ENCODE measurements at regions not wholly inside any gene's neighbourhood (a gene's known extent, or its start where the extent isn't known, plus 50 kb on each side); places are given as distances from the start of the nearest gene placed in this dataset.

- H3K9me3 ChIP-seq (ENCODE audit: control insufficient read depth, insufficient read depth, low read depth, low read length), result no peaks in the 10 kb centered on the region
- no peaks in the 10 kb centered on the region for H3K36me3 ChIP-seq (ENCODE audit: control insufficient read depth, insufficient read depth, low read length)
- H3K4me3 ChIP-seq (ENCODE audit: low read depth in 2 of 2, low read length in 2 of 2), result no peak overlapping the region
- POLR2A ChIA-PET, result no interaction called here
- H3K27ac ChIP-seq (ENCODE audit: low read length), result no peak overlapping the region
- DNase-seq (ENCODE audit: low read depth, low spot score), result no peak
- in situ Hi-C loops (cut with HindIII; ENCODE audit: low pct_unique_long_range_greater_than_20kb, low sequenced_read_pairs), result no loop called here
- no peaks in the 10 kb centered on the region for H3K27me3 ChIP-seq (ENCODE audit: control insufficient read depth, insufficient read depth, low read length)
- CTCF ChIA-PET, result no interaction called here
- BruUV-seq (replicated peaks), result no TSS peak
- intact Hi-C loops (cut with micrococcal nuclease; ENCODE audit: unreplicated experiment), result no loop called here
- no peak for ATAC-seq
- no peaks in the 10 kb centered on the region for H3K4me1 ChIP-seq (ENCODE audit: control insufficient read depth, insufficient read depth, low read length)
- no peak for TF ChIP-seq POLR2AphosphoS5 (IDR thresholded peaks at IDR 0.05; ENCODE audit: low read depth, low read length)
- no peak for TF ChIP-seq TCF7L2 (IDR thresholded peaks at IDR 0.05; ENCODE audit: low read depth, low read length)
- TF ChIP-seq REST (IDR thresholded peaks at IDR 0.05; ENCODE audit: insufficient read depth in 1 of 2, low read depth in 2 of 2, low read length in 1 of 2), result no peak
- TF ChIP-seq CTCF (IDR thresholded peaks at IDR 0.05), result no peak
- TF ChIP-seq SIN3A (IDR thresholded peaks at IDR 0.05; ENCODE audit: borderline replicate concordance, insufficient read depth, low read depth, low read length), result no peak
Measured at GRCh38 chr6:78500299-78501089, 366.9 kb upstream of the IRAK1BP1 start.

- POLR2A ChIA-PET, result no interaction called here
- no peaks in the 10 kb centered on the region for H3K4me1 ChIP-seq (ENCODE audit: control insufficient read depth, insufficient read depth, low read length)
- no peak for DNase-seq (ENCODE audit: low read depth, low spot score)
- CTCF ChIA-PET, result no interaction called here
- no TSS peak for BruUV-seq (replicated peaks)
- TF ChIP-seq REST (IDR thresholded peaks at IDR 0.05; ENCODE audit: insufficient read depth in 1 of 2, low read depth in 2 of 2, low read length in 1 of 2) (no peak), POLR2AphosphoS5 (IDR thresholded peaks at IDR 0.05; ENCODE audit: low read depth, low read length) (no peak), CTCF (IDR thresholded peaks at IDR 0.05) (no peak), TCF7L2 (IDR thresholded peaks at IDR 0.05; ENCODE audit: low read depth, low read length) (no peak), SIN3A (IDR thresholded peaks at IDR 0.05; ENCODE audit: borderline replicate concordance, insufficient read depth, low read depth, low read length) (no peak)
- ATAC-seq, result no peak
- no peaks in the 10 kb centered on the region for H3K36me3 ChIP-seq (ENCODE audit: control insufficient read depth, insufficient read depth, low read length)
- H3K27me3 ChIP-seq (ENCODE audit: control insufficient read depth, insufficient read depth, low read length), result no peaks in the 10 kb centered on the region
- no peak overlapping the region for H3K27ac ChIP-seq (ENCODE audit: low read length)
- in situ Hi-C loops (cut with HindIII; ENCODE audit: low pct_unique_long_range_greater_than_20kb, low sequenced_read_pairs), result no loop called here
- H3K9me3 ChIP-seq (ENCODE audit: control insufficient read depth, insufficient read depth, low read depth, low read length), result no peaks in the 10 kb centered on the region
- intact Hi-C loops (cut with micrococcal nuclease; ENCODE audit: unreplicated experiment), result no loop called here
- H3K4me3 ChIP-seq (ENCODE audit: low read depth in 2 of 2, low read length in 2 of 2), result no peak overlapping the region
Measured at GRCh38 chr6:78502386-78502887, 364.9 kb upstream of the IRAK1BP1 start.

Data from Panc1 (cell line).